RCC 7860 (cell line): ENCODE measurements at regions not wholly inside any gene's neighbourhood (a gene's known extent, or its start where the extent isn't known, plus 50 kb on each side); places are given as distances from the start of the nearest gene placed in this dataset.
"Not testable (repeated sequence)": the region's sequence is repeated elsewhere in the genome, so short reads cannot be mapped to it uniquely, and the experiment has no call there.

Experiments used
- DNase-seq: peaks from one replicate; pipeline ENCODE4 v3.0.0-alpha.2; 2015; ENCODE audit warnings: low spot score
- FAIRE-seq: peaks from 2 replicates; lab custom pipeline; 2012; peaks lifted over from hg19 to GRCh38; lab: Jason Lieb, UNC

GRCh38 chr11:49798206-49798837 lies 153.9 kb upstream of the OR4C13 start:
- DNase-seq, FAIRE-seq: not testable (repeated sequence)

- not testable (repeated sequence) for DNase-seq, FAIRE-seq
Observed at GRCh38 chr11:49817705-49818430, 134.3 kb upstream of the OR4C13 start.

- not testable (repeated sequence) for DNase-seq, FAIRE-seq
Observed at GRCh38 chr11:49823188-49823587, 129.0 kb upstream of the OR4C13 start.

GRCh38 chr11:49850541-49850940 lies 101.7 kb upstream of the OR4C13 start:
- not testable (repeated sequence) for FAIRE-seq, DNase-seq

GRCh38 chr11:49851511-49851910 lies 100.7 kb upstream of the OR4C13 start:
- no peak for FAIRE-seq
- no peak for DNase-seq

- DNase-seq (no peak), FAIRE-seq (no peak)
Observed at GRCh38 chr11:49851971-49852389, 100.2 kb upstream of the OR4C13 start.

GRCh38 chr11:49888875-49889274 lies 63.3 kb upstream of the OR4C13 start:
- not testable (repeated sequence) for DNase-seq, FAIRE-seq

- not testable (repeated sequence) for DNase-seq, FAIRE-seq
Observed at GRCh38 chr11:49891910-49892671, 60.1 kb upstream of the OR4C13 start.

- not testable (repeated sequence) for FAIRE-seq, DNase-seq
Observed at GRCh38 chr11:49893442-49893841, 58.7 kb upstream of the OR4C13 start.
